GM12874 (cell line): ENCODE measurements at regions not wholly inside any gene's neighbourhood (a gene's known extent, or its start where the extent isn't known, plus 50 kb on each side); places are given as distances from the start of the nearest gene placed in this dataset.

Experiments used
- CTCF ChIP-seq: IDR thresholded peaks from 2 replicates; pipeline ENCODE4 v1.5.1; 2011; ENCODE audit warnings: low read depth, mild to moderate bottlenecking, control low read depth, low read length, moderate library complexity; ENCODE audit not compliant: insufficient read depth

- no peak for TF ChIP-seq CTCF
Measured at GRCh38 chr15:94927003-94927402, 695.6 kb downstream of the MCTP2 start.

DNA sequence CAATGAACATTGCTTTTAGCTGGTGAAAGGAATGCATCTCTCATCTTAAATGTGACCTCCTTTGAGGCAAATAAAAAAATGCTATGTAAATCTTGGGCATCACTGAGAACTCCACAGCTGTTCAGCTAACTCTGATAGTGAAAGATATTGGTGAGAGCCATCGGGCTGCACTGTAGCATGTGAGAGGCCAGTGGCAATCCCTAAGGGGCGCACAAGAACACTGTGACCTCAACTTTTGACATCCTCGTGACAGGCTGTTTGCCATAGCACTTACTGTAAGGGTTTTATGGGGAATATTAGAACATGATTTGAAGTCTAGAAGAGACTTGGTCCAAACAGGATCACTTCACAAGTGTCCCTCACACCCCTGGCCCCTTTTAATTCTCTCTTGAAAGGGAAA lies 697.9 kb downstream of the MCTP2 start:
- TF ChIP-seq CTCF, result no peak

- no peak for TF ChIP-seq CTCF
Measured at GRCh38 chr15:94930441-94930840, 699.1 kb downstream of the MCTP2 start.

DNA sequence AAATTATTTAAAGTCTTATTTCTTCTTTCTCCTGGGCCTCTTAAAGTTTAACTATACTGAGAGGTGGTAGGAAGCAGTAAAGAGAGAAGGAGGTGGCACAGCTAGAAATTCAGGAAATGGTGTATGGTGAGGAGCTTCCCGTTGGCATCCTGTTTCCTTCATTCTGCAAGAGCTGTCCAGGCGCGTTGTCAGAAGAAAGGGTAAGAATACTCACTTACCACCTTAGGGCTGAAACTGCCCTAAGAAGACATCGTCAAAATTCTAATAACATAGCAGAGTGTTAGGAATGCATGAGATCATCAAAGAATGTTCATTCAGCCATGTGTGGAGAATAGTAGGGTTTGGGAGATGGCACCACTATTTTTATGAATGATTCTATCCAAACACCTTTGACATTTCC lies 699.6 kb downstream of the MCTP2 start:
- TF ChIP-seq CTCF, result no peak

GRCh38 chr15:94934440-94934839 lies 703.1 kb downstream of the MCTP2 start:
- no peak for TF ChIP-seq CTCF

DNA sequence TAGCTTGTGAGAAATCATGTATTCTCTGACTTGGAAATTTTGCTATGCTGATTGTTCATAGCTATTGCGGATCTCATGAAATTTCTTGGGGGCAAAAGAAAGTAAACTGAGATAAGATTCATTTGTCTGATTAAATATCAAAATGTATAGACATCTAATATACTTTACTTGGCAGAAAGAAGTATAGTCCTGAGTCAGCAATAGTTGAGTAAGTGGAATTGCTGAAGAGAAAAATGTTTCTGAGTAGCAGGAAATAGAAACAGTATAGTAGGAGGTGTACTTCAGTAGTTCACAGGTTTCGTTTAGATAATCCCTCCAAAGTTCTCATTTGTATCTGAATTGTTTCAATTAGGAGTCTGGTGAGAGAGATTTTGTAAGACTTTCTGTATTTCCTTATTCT lies 705.9 kb downstream of the MCTP2 start:
- no peak for TF ChIP-seq CTCF

- TF ChIP-seq CTCF, result no peak
Measured at GRCh38 chr15:94943888-94944287, 712.5 kb downstream of the MCTP2 start.

DNA sequence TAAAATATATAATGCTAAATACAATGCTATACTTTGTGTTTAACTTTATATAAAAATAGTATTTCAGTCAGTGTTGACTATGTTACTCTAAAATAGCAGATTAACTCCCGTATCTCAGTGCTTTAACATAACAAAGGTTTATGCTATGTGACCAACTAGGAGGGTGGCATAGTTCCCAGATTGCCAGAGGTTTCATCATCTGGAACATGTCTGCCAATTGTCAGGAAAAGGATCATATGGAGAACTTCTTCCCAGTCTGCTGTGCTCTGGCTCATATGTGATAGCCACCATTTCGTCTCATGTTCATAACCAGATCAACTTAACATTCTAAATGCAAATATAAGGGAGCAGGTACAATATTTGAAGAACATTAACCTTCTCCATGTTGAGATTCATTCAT lies 720.2 kb downstream of the MCTP2 start:
- no peak for TF ChIP-seq CTCF
